H7 (cell line): ENCODE measurements at regions not wholly inside any gene's neighbourhood (a gene's known extent, or its start where the extent isn't known, plus 50 kb on each side); places are given as distances from the start of the nearest gene placed in this dataset.
"Not testable (repeated sequence)": the region's sequence is repeated elsewhere in the genome, so short reads cannot be mapped to it uniquely, and the experiment has no call there.

ENCODE experiments used
- DNase-seq: peaks from one replicate; pipeline ENCODE4 v3.0.0; 2012
- H3K27me3 ChIP-seq: 2 replicates; pipeline ENCODE4 v1.6.0; 2011; ENCODE audit warnings: mild to moderate bottlenecking, low read length; ENCODE audit not compliant: control insufficient read depth, insufficient read depth
- H3K36me3 ChIP-seq: replicated peaks from 2 replicates; pipeline ENCODE4 v1.5.1; 2011; ENCODE audit warnings: low read length; ENCODE audit not compliant: control insufficient read depth, insufficient read depth
- H3K4me3 ChIP-seq: 2 replicates; pipeline ENCODE4 v1.5.1; 2011; ENCODE audit warnings: low read depth, mild to moderate bottlenecking, control low read depth, low read length, moderate library complexity; ENCODE audit not compliant: insufficient read depth

- DNase-seq: peak; percentile 60
- H3K36me3 ChIP-seq: no peaks in the 10 kb centered on the region
- H3K27me3 ChIP-seq: no peaks in the 10 kb centered on the region
- H3K4me3 ChIP-seq: no peak overlapping the region
These were observed 1339.4 kb upstream of the CHAC2 start for GRCh38 chr2:52428224-52428623.

- no peak for DNase-seq
- Histone ChIP-seq H3K27me3 (no peaks in the 10 kb centered on the region), H3K36me3 (no peaks in the 10 kb centered on the region), H3K4me3 (no peak overlapping the region)
These were observed 1343.9 kb upstream of the CHAC2 start for GRCh38 chr2:52423655-52424054.

- no peaks in the 10 kb centered on the region for H3K27me3 ChIP-seq
- no peak overlapping the region for H3K4me3 ChIP-seq
- no peak for DNase-seq
- H3K36me3 ChIP-seq: no peaks in the 10 kb centered on the region
These were observed 1344.5 kb upstream of the CHAC2 start for GRCh38 chr2:52423111-52423510.

- Histone ChIP-seq H3K36me3 (no peaks in the 10 kb centered on the region), H3K4me3 (no peak overlapping the region), H3K27me3 (no peaks in the 10 kb centered on the region)
- DNase-seq: no peak
These were observed 1351.3 kb upstream of the CHAC2 start for GRCh38 chr2:52416340-52416739.

- Histone ChIP-seq H3K4me3 (no peak overlapping the region), H3K27me3 (no peaks in the 10 kb centered on the region), H3K36me3 (no peaks in the 10 kb centered on the region)
- DNase-seq: no peak
These were observed 1352.9 kb upstream of the CHAC2 start for GRCh38 chr2:52414561-52415295.

GRCh38 chr2:52409308-52410118, 1358.1 kb upstream of the CHAC2 start:
- not testable (repeated sequence) for H3K27me3 ChIP-seq, H3K4me3 ChIP-seq, H3K36me3 ChIP-seq, DNase-seq

- no peak for DNase-seq
These were observed 1361.6 kb upstream of the CHAC2 start for GRCh38 chr2:52405980-52406379.

GRCh38 chr2:52404866-52405265, 1362.7 kb upstream of the CHAC2 start:
- H3K36me3 ChIP-seq: no peaks in the 10 kb centered on the region
- no peak for DNase-seq
- no peaks in the 10 kb centered on the region for H3K27me3 ChIP-seq
- no peak overlapping the region for H3K4me3 ChIP-seq

More at GRCh38 chr2:52405980-52406379, 1361.6 kb upstream of the CHAC2 start:
- Histone ChIP-seq H3K27me3 (no peaks in the 10 kb centered on the region), H3K36me3 (no peaks in the 10 kb centered on the region), H3K4me3 (no peak overlapping the region)

- Histone ChIP-seq H3K27me3 (no peaks in the 10 kb centered on the region), H3K36me3 (no peaks in the 10 kb centered on the region), H3K4me3 (no peak overlapping the region)
- DNase-seq: no peak
These were observed 1363.6 kb upstream of the CHAC2 start for GRCh38 chr2:52404046-52404445.

- Histone ChIP-seq H3K36me3 (no peaks in the 10 kb centered on the region), H3K4me3 (no peak overlapping the region), H3K27me3 (no peaks in the 10 kb centered on the region)
- no peak for DNase-seq
These were observed 1365.5 kb upstream of the CHAC2 start for GRCh38 chr2:52402128-52402527.

- Histone ChIP-seq H3K36me3 (no peaks in the 10 kb centered on the region), H3K27me3 (no peaks in the 10 kb centered on the region), H3K4me3 (no peak overlapping the region)
- no peak for DNase-seq
These were observed 1364.9 kb upstream of the NRXN1 start for GRCh38 chr2:52396836-52397235.

- DNase-seq: no peak
- Histone ChIP-seq H3K4me3 (no peak overlapping the region), H3K36me3 (no peaks in the 10 kb centered on the region), H3K27me3 (no peaks in the 10 kb centered on the region)
These were observed 1364.0 kb upstream of the NRXN1 start for GRCh38 chr2:52395912-52396311.

GRCh38 chr2:52391621-52392020, 1359.7 kb upstream of the NRXN1 start:
- no peak for DNase-seq
- Histone ChIP-seq H3K4me3 (no peak overlapping the region), H3K36me3 (no peaks in the 10 kb centered on the region), H3K27me3 (no peaks in the 10 kb centered on the region)

- no peak overlapping the region for H3K4me3 ChIP-seq
- no peaks in the 10 kb centered on the region for H3K36me3 ChIP-seq
- no peaks in the 10 kb centered on the region for H3K27me3 ChIP-seq
- no peak for DNase-seq
These were observed 1358.7 kb upstream of the NRXN1 start for GRCh38 chr2:52390651-52391050.

GRCh38 chr2:52387937-52388590, 1356.1 kb upstream of the NRXN1 start:
- H3K27me3 ChIP-seq: no peaks in the 10 kb centered on the region
- no peak for DNase-seq
- no peak overlapping the region for H3K4me3 ChIP-seq
- no peaks in the 10 kb centered on the region for H3K36me3 ChIP-seq
